H9 (cell line): ENCODE measurements at regions not wholly inside any gene's neighbourhood (a gene's known extent, or its start where the extent isn't known, plus 50 kb on each side); places are given as distances from the start of the nearest gene placed in this dataset.
A peak's percentile ranks its signal among the peaks of the same experiment; 100 is the strongest.

ENCODE experiments used
- DNase-seq: peaks from one replicate; pipeline ENCODE4 v3.0.0-alpha.2; 2017
- H2AFZ ChIP-seq: one replicate; pipeline ENCODE4 v1.6.1; 2013; ENCODE audit warnings: mild to moderate bottlenecking, low read length, control low read depth, moderate library complexity
- H2AK5ac ChIP-seq: 2 replicates; pipeline ENCODE4 v1.6.1; 2013; ENCODE audit warnings: low read length, control low read depth, mixed read lengths; ENCODE audit not compliant: insufficient read length
- H2BK120ac ChIP-seq: one replicate; pipeline ENCODE4 v1.6.1; 2013; ENCODE audit warnings: low read depth, mild to moderate bottlenecking, low read length, control low read depth, inconsistent platforms; ENCODE audit not compliant: poor library complexity, severe bottlenecking
- H2BK12ac ChIP-seq: 2 replicates; pipeline ENCODE4 v1.6.1; 2013; ENCODE audit warnings: low read length, control low read depth, mixed read lengths, low read depth; ENCODE audit not compliant: insufficient read length
- H2BK15ac ChIP-seq: 2 replicates; pipeline ENCODE4 v1.6.1; 2013; ENCODE audit warnings: low read depth, low read length, control low read depth
- H2BK20ac ChIP-seq: one replicate; pipeline ENCODE4 v1.6.1; 2013; ENCODE audit warnings: low read depth, mild to moderate bottlenecking, low read length, control low read depth, inconsistent platforms; ENCODE audit not compliant: poor library complexity, severe bottlenecking
- H2BK5ac ChIP-seq: 2 replicates; pipeline ENCODE4 v1.6.1; 2013; ENCODE audit warnings: low read length, control low read depth, mixed read lengths; ENCODE audit not compliant: insufficient read length
- H3K14ac ChIP-seq: 2 replicates; pipeline ENCODE4 v1.6.1; 2013; ENCODE audit warnings: low read length, control low read depth; ENCODE audit not compliant: insufficient read depth
- H3K18ac ChIP-seq: 2 replicates; pipeline ENCODE4 v1.6.1; 2013; ENCODE audit warnings: low read depth, mild to moderate bottlenecking, mixed read lengths, low read length, control low read depth; ENCODE audit not compliant: insufficient read length
- H3K23ac ChIP-seq: 2 replicates; pipeline ENCODE4 v1.6.1; 2013; ENCODE audit warnings: low read length, control low read depth, mixed read lengths, low read depth; ENCODE audit not compliant: insufficient read length
- H3K23me2 ChIP-seq: 2 replicates; pipeline ENCODE4 v1.6.1; 2013; ENCODE audit warnings: low read depth, mild to moderate bottlenecking, mixed read lengths, low read length, control low read depth; ENCODE audit not compliant: insufficient read length, poor library complexity, severe bottlenecking
- H3K27ac ChIP-seq: 2 replicates; pipeline ENCODE4 v1.5.1; 2013; ENCODE audit warnings: low read length, control low read depth, mixed read lengths, low read depth; ENCODE audit not compliant: insufficient read length
- H3K27me3 ChIP-seq: 2 replicates; pipeline ENCODE4 v1.6.1; 2013; ENCODE audit warnings: low read length, control low read depth, inconsistent platforms; ENCODE audit not compliant: insufficient read depth
- H3K4ac ChIP-seq: 2 replicates; pipeline ENCODE4 v1.6.1; 2013; ENCODE audit warnings: low read depth, mild to moderate bottlenecking, control low read depth, inconsistent platforms, low read length, moderate library complexity
- H3K4me1 ChIP-seq: 2 replicates; pipeline ENCODE4 v1.6.1; 2013; ENCODE audit warnings: low read length, control low read depth, inconsistent platforms; ENCODE audit not compliant: insufficient read depth
- H3K4me2 ChIP-seq: 2 replicates; pipeline ENCODE4 v1.6.1; 2013; ENCODE audit warnings: low read length, control low read depth, mixed read lengths; ENCODE audit not compliant: insufficient read length, insufficient read depth
- H3K56ac ChIP-seq: 2 replicates; pipeline ENCODE4 v1.6.1; 2013; ENCODE audit warnings: low read depth, mild to moderate bottlenecking, mixed read lengths, low read length, control low read depth; ENCODE audit not compliant: insufficient read length
- H3K79me1 ChIP-seq: 2 replicates; pipeline ENCODE4 v1.6.1; 2013; ENCODE audit warnings: low read depth, mild to moderate bottlenecking, moderate library complexity, low read length, control low read depth, inconsistent platforms; ENCODE audit not compliant: insufficient read depth, poor library complexity, severe bottlenecking
- H3K79me2 ChIP-seq: 2 replicates; pipeline ENCODE4 v1.6.1; 2013; ENCODE audit warnings: low read length, control low read depth, inconsistent platforms; ENCODE audit not compliant: insufficient read depth
- H3K9ac ChIP-seq: 2 replicates; pipeline ENCODE4 v1.6.1; 2013; ENCODE audit warnings: low read length, control low read depth, mixed read lengths; ENCODE audit not compliant: insufficient read length; ENCODE audit errors: extremely low read depth
- H3K9me3 ChIP-seq: one replicate; pipeline ENCODE4 v1.6.1; 2013; ENCODE audit warnings: low read depth, low read length, inconsistent platforms; ENCODE audit not compliant: control insufficient read depth
- H3T11ph ChIP-seq: one replicate; pipeline ENCODE4 v1.6.1; 2013; ENCODE audit warnings: mild to moderate bottlenecking, low read length, control low read depth, inconsistent platforms
- H4K20me1 ChIP-seq: one replicate; pipeline ENCODE4 v1.6.1; 2013; ENCODE audit not compliant: control insufficient read depth, insufficient read length, insufficient read depth
- H4K5ac ChIP-seq: 2 replicates; pipeline ENCODE4 v1.6.1; 2013; ENCODE audit warnings: low read depth, mild to moderate bottlenecking, mixed read lengths, low read length, control low read depth; ENCODE audit not compliant: insufficient read length
- H4K8ac ChIP-seq: replicated peaks from 2 replicates; pipeline ENCODE4 v1.6.1; 2013; ENCODE audit warnings: low read length, control low read depth, mixed read lengths, low read depth; ENCODE audit not compliant: insufficient read length
- H4K91ac ChIP-seq: 2 replicates; pipeline ENCODE4 v1.6.1; 2013; ENCODE audit warnings: low read depth, mild to moderate bottlenecking, moderate library complexity, mixed read lengths, low read length, control low read depth; ENCODE audit not compliant: insufficient read length
- H3K27ac Mint-ChIP-seq, 3 experiments: 2 replicates in 2 of 3; 3 replicates in 1 of 3; pipeline ENCODE4 v1.8.0; 2020 to 2021; ENCODE audit warnings: mixed read lengths in 3 of 3, mild to moderate bottlenecking in 1 of 3, moderate library complexity in 1 of 3
- H3K27me3 Mint-ChIP-seq: 2 replicates; pipeline ENCODE4 v1.8.0; 2021; ENCODE audit warnings: low read depth, mild to moderate bottlenecking, moderate library complexity, mixed read lengths
- H3K36me3 Mint-ChIP-seq, 3 experiments: 2 replicates in 2 of 3; 3 replicates in 1 of 3; pipeline ENCODE4 v1.8.0; 2020 to 2021; ENCODE audit warnings: low read depth in 3 of 3, mixed read lengths in 3 of 3; ENCODE audit not compliant: insufficient read depth in 1 of 3
- H3K4me1 Mint-ChIP-seq, 2 experiments: 2 replicates each; pipeline ENCODE4 v1.8.0; 2020; ENCODE audit warnings: mixed read lengths in 2 of 2
- H3K4me3 Mint-ChIP-seq, 2 experiments: 2 replicates in 1 of 2; 3 replicates in 1 of 2; pipeline ENCODE4 v1.8.0; 2020 to 2021; ENCODE audit warnings: mild to moderate bottlenecking in 2 of 2, mixed read lengths in 2 of 2, moderate library complexity in 1 of 2
- H3K9me3 Mint-ChIP-seq, 2 experiments: 2 replicates in 1 of 2; 3 replicates in 1 of 2; pipeline ENCODE4 v1.8.0; 2020; ENCODE audit warnings: mild to moderate bottlenecking in 2 of 2, mixed read lengths in 2 of 2, moderate library complexity in 1 of 2
- CTCF ChIP-seq: fragments of 200-600 bp; sonication (generic); conservative IDR thresholded peaks from 3 replicates; pipeline ENCODE4 v1.8.0; 2021; ENCODE audit warnings: antibody characterized with exemption, mild to moderate bottlenecking
- WGBS: extraction: QIAGEN DNeasy Blood & Tissue Kit; methylation state at CpG from one replicate; pipeline ENCODE4 v1.1.7; 2013; ENCODE audit warnings: missing lambda C conversion rate, low lambda C conversion rate, mixed read lengths; ENCODE audit not compliant: insufficient read length; ENCODE audit errors: extremely low coverage; 5-methylcytosine and 5-hydroxymethylcytosine counted together

GRCh38 chr1:39094685-39095084 lies 68.5 kb downstream of the NDUFS5 start:
- Histone ChIP-seq H3K79me1 (no peaks in the 10 kb centered on the region), H3K4me2 (no peak overlapping the region), H2BK15ac (0 out of 2 replicates have a peak overlapping the region, but pooled peaks have one; percentile 62), H2BK120ac (no peak overlapping the region), H2AK5ac (no peak overlapping the region), H2AFZ (no peak overlapping the region), H3K79me2 (no peaks in the 10 kb centered on the region), H4K20me1 (no peaks in the 10 kb centered on the region), H3K9ac (no peak overlapping the region), H3K27ac (no peak overlapping the region), H3K56ac (no peak overlapping the region), H3T11ph (no peak overlapping the region), H3K23ac (no peak overlapping the region), H4K91ac (no peak overlapping the region), H2BK20ac (no peak overlapping the region), H4K8ac (no peak overlapping the region), H3K4me1 (no peaks in the 10 kb centered on the region), H2BK12ac (no peak overlapping the region), H3K18ac (no peak overlapping the region), H3K4ac (no peak overlapping the region), H3K23me2 (no peaks in the 10 kb centered on the region), H3K9me3 (no peaks in the 10 kb centered on the region), H3K27me3 (no peaks in the 10 kb centered on the region), H4K5ac (no peak overlapping the region), H3K14ac (no peak overlapping the region), H2BK5ac (no peak overlapping the region)
- TF ChIP-seq CTCF: no peak
- DNase-seq: no peak
- Mint-ChIP-seq H3K27ac (peak overlapping the region in 1 of 3 experiments; percentile 87; a peak in 1 of 7 replicates), H3K36me3 (peaks cover 0 to 3% (median 0%) of the 10 kb centered on the region in 3 experiments; a peak in 1 of 7 replicates), H3K4me1 (peaks cover 23 to 28% of the 10 kb centered on the region in 2 experiments), H3K27me3 (no peaks in the 10 kb centered on the region), H3K9me3 (no peaks in the 10 kb centered on the region), H3K4me3 (no peak overlapping the region)
- WGBS: no CpG with 5 or more reads among the region's 7 CpGs
